Body of pancreas (tissue), 4 donors: ENCODE measurements at regions not wholly inside any gene's neighbourhood (a gene's known extent, or its start where the extent isn't known, plus 50 kb on each side); places are given as distances from the start of the nearest gene placed in this dataset.

Experiments used
- CTCF ChIP-seq, 7 experiments: fragments of 450-650 bp in 4 of 7; fragments of 200-600 bp in 3 of 7; sonication (generic) in 3 of 7; IDR thresholded peaks; one replicate each; pipeline ENCODE4 v1.5.1; 2016 to 2019; ENCODE audit warnings: antibody characterized with exemption in 7 of 7
- POLR2A ChIP-seq, 3 donors: fragments of 450-650 bp; IDR thresholded peaks; one replicate each; pipeline ENCODE4 v1.6.1; 2016; ENCODE audit warnings: antibody characterized with exemption in 3 of 3, mild to moderate bottlenecking in 2 of 3

GRCh38 chr15:70353606-70354345, 256.1 kb upstream of the TLE3 start:
- TF ChIP-seq CTCF (IDR thresholded peaks at IDR 0.05) (no peak), POLR2A (IDR thresholded peaks at IDR 0.05) (no peak)
